ENCODE measurements at regions not wholly inside any gene's neighbourhood (a gene's known extent, or its start where the extent isn't known, plus 50 kb on each side); places are given as distances from the start of the nearest gene placed in this dataset.

- TF ChIP-seq EZH2 (IDR thresholded peaks at IDR 0.05; ENCODE audit: borderline replicate concordance, low read length) (no peak), CTCF (IDR thresholded peaks at IDR 0.05; ENCODE audit: low read length) (no peak)
Measured at GRCh38 chr4:24335616-24336015, 248.7 kb downstream of the DHX15 start.

All from OCI-LY1 (cell line).